IMR-90 (cell line): ENCODE measurements at regions not wholly inside any gene's neighbourhood (a gene's known extent, or its start where the extent isn't known, plus 50 kb on each side); places are given as distances from the start of the nearest gene placed in this dataset.

Experiments used
- BHLHE40 ChIP-seq: fragments of 150-350 bp; IDR thresholded peaks from 2 replicates; pipeline ENCODE4 v1.6.1; 2016; ENCODE audit warnings: mild to moderate bottlenecking, low read depth, low read length
- MXI1 ChIP-seq: IDR thresholded peaks from 2 replicates; pipeline ENCODE4 v1.6.1; 2012; ENCODE audit warnings: low read depth, mild to moderate bottlenecking, low read length, moderate library complexity, borderline replicate concordance
- POLR2A ChIP-seq: IDR thresholded peaks from 2 replicates; pipeline ENCODE4 v1.6.1; 2012; ENCODE audit warnings: mild to moderate bottlenecking, low read depth, low read length
- RFX5 ChIP-seq: IDR thresholded peaks from 2 replicates; pipeline ENCODE4 v1.8.0; 2012; ENCODE audit warnings: low read depth, mild to moderate bottlenecking, low read length, moderate library complexity
- SMC3 ChIP-seq: fragments of 150-350 bp; IDR thresholded peaks from 2 replicates; pipeline ENCODE4 v1.6.1; 2016; ENCODE audit warnings: low read depth, mild to moderate bottlenecking, antibody characterized with exemption, low read length, moderate library complexity
- TF ChIP-seq, protein P1 (sequence below): conservative IDR thresholded peaks from 2 replicates; pipeline ENCODE4 v1.5.1; 2012; ENCODE audit warnings: mild to moderate bottlenecking, low read depth, low read length, improper control_type of control experiment

DNA sequence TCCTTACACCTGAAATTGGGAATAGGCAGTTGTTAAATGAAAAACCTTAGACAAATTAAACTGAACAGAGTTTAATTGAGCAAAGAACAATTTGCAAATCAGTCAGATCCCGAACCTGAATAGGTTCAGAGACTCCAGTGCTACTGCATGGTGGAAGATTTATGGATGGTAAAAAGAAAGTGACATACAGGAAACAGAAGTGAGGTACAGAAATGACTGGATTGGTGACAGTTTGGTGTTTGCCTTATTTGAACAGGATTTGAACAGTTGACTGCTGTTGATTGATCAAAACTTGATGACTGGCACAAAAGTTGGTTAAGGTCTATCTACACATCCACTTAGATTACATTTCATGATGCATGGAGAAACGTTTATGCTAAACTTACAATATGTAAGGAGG is 248.8 kb downstream of the HNMT start:
- TF ChIP-seq, protein P1, sequence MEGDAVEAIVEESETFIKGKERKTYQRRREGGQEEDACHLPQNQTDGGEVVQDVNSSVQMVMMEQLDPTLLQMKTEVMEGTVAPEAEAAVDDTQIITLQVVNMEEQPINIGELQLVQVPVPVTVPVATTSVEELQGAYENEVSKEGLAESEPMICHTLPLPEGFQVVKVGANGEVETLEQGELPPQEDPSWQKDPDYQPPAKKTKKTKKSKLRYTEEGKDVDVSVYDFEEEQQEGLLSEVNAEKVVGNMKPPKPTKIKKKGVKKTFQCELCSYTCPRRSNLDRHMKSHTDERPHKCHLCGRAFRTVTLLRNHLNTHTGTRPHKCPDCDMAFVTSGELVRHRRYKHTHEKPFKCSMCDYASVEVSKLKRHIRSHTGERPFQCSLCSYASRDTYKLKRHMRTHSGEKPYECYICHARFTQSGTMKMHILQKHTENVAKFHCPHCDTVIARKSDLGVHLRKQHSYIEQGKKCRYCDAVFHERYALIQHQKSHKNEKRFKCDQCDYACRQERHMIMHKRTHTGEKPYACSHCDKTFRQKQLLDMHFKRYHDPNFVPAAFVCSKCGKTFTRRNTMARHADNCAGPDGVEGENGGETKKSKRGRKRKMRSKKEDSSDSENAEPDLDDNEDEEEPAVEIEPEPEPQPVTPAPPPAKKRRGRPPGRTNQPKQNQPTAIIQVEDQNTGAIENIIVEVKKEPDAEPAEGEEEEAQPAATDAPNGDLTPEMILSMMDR = no peak
- TF ChIP-seq RFX5 (no peak), POLR2A (no peak), BHLHE40 (no peak), SMC3 (no peak), MXI1 (no peak)
